ENCODE measurements at regions not wholly inside any gene's neighbourhood (a gene's known extent, or its start where the extent isn't known, plus 50 kb on each side); places are given as distances from the start of the nearest gene placed in this dataset.

- no peak overlapping the region for H3K27ac ChIP-seq (ENCODE audit: low read depth, low read length)
- Mint-ChIP-seq H3K27ac (no peak overlapping the region), H3K27me3 (ENCODE audit: insufficient read depth) (no peaks in the 10 kb centered on the region), H3K4me3 (no peak overlapping the region), H3K36me3 (ENCODE audit: low read depth) (no peaks in the 10 kb centered on the region), H3K4me1 (peaks cover 10% of the 10 kb centered on the region), H3K9me3 (no peaks in the 10 kb centered on the region)
- no peaks in the 10 kb centered on the region for H3K36me3 ChIP-seq (ENCODE audit: control insufficient read depth, insufficient read depth, low read length)
- no peak overlapping the region for H3K4me3 ChIP-seq (ENCODE audit: low read length)
- no peak overlapping the region for H3K9ac ChIP-seq (ENCODE audit: extremely low read depth, low read length, poor library complexity, severe bottlenecking)
- H3K9me3 ChIP-seq (ENCODE audit: control insufficient read depth, low read length) = no peaks in the 10 kb centered on the region
- DNase-seq = no peak
- no peaks in the 10 kb centered on the region for H3K27me3 ChIP-seq (ENCODE audit: control insufficient read depth, insufficient read depth, low read length, poor library complexity, severe bottlenecking)
- no peak for TF ChIP-seq CTCF (conservative IDR thresholded peaks at IDR 0.05)
- H3K4me1 ChIP-seq (ENCODE audit: control insufficient read depth, insufficient read depth, low read length) = no peaks in the 10 kb centered on the region
- WGBS, 2 experiments (ENCODE audit: insufficient coverage in 1 of 2, insufficient read length in 1 of 2) = 100% methylated on average over 1 to 2 of the region's 3 CpGs
Measured at GRCh38 chr5:166499447-166500240, 1791.8 kb upstream of the WWC1 start.

GRCh38 chr5:166503506-166503905 is 1787.9 kb upstream of the WWC1 start:
- Histone ChIP-seq H3K4me1 (ENCODE audit: control insufficient read depth, insufficient read depth, low read length) (no peaks in the 10 kb centered on the region), H3K36me3 (ENCODE audit: control insufficient read depth, insufficient read depth, low read length) (no peaks in the 10 kb centered on the region), H3K27me3 (ENCODE audit: control insufficient read depth, insufficient read depth, low read length, poor library complexity, severe bottlenecking) (no peaks in the 10 kb centered on the region), H3K27ac (ENCODE audit: low read depth, low read length) (no peak overlapping the region), H3K4me3 (ENCODE audit: low read length) (no peak overlapping the region), H3K9ac (ENCODE audit: extremely low read depth, low read length, poor library complexity, severe bottlenecking) (no peak overlapping the region), H3K9me3 (ENCODE audit: control insufficient read depth, low read length) (no peaks in the 10 kb centered on the region)
- no peak overlapping the region for H3K27ac Mint-ChIP-seq
- H3K4me1 Mint-ChIP-seq = no peaks in the 10 kb centered on the region
- H3K9me3 Mint-ChIP-seq = no peaks in the 10 kb centered on the region
- WGBS, 2 experiments (ENCODE audit: insufficient coverage in 1 of 2, insufficient read length in 1 of 2) = 88 to 92% methylated on average over 1 of the region's 1 CpG
- H3K4me3 Mint-ChIP-seq = no peak overlapping the region
- no peak for DNase-seq
- no peaks in the 10 kb centered on the region for H3K36me3 Mint-ChIP-seq (ENCODE audit: low read depth)
- no peak for TF ChIP-seq CTCF (conservative IDR thresholded peaks at IDR 0.05)
- H3K27me3 Mint-ChIP-seq (ENCODE audit: insufficient read depth) = no peaks in the 10 kb centered on the region

- H3K36me3 ChIP-seq (ENCODE audit: control insufficient read depth, insufficient read depth, low read length) = no peaks in the 10 kb centered on the region
- no peak overlapping the region for H3K27ac Mint-ChIP-seq
- H3K27ac ChIP-seq (ENCODE audit: low read depth, low read length) = no peak overlapping the region
- H3K9me3 Mint-ChIP-seq = no peaks in the 10 kb centered on the region
- H3K4me1 ChIP-seq (ENCODE audit: control insufficient read depth, insufficient read depth, low read length) = no peaks in the 10 kb centered on the region
- TF ChIP-seq CTCF (conservative IDR thresholded peaks at IDR 0.05) = no peak
- no peaks in the 10 kb centered on the region for H3K4me1 Mint-ChIP-seq
- no peak overlapping the region for H3K9ac ChIP-seq (ENCODE audit: extremely low read depth, low read length, poor library complexity, severe bottlenecking)
- H3K4me3 Mint-ChIP-seq = no peak overlapping the region
- H3K4me3 ChIP-seq (ENCODE audit: low read length) = no peak overlapping the region
- H3K9me3 ChIP-seq (ENCODE audit: control insufficient read depth, low read length) = no peaks in the 10 kb centered on the region
- DNase-seq = no peak
- 95 to 100% methylated on average over 1 to 2 of the region's 2 CpGs for WGBS, 2 experiments (ENCODE audit: insufficient coverage in 1 of 2, insufficient read length in 1 of 2)
- no peaks in the 10 kb centered on the region for H3K36me3 Mint-ChIP-seq (ENCODE audit: low read depth)
- no peaks in the 10 kb centered on the region for H3K27me3 Mint-ChIP-seq (ENCODE audit: insufficient read depth)
- H3K27me3 ChIP-seq (ENCODE audit: control insufficient read depth, insufficient read depth, low read length, poor library complexity, severe bottlenecking) = no peaks in the 10 kb centered on the region
Measured at GRCh38 chr5:166505067-166505466, 1786.4 kb upstream of the WWC1 start.

All from endodermal cell (in vitro differentiated cells).